ENCODE measurements at regions not wholly inside any gene's neighbourhood (a gene's known extent, or its start where the extent isn't known, plus 50 kb on each side); places are given as distances from the start of the nearest gene placed in this dataset.

GRCh38 chr6:99013661-99014060 lies 65.9 kb upstream of the FBXL4 start:
- TF ChIP-seq RAD21 (conservative IDR thresholded peaks at IDR 0.05) (no peak), EZH2 (IDR thresholded peaks at IDR 0.05; ENCODE audit: borderline replicate concordance, insufficient read depth, low read length, poor library complexity, severe bottlenecking) (no peak), CTCF (IDR thresholded peaks at IDR 0.05; ENCODE audit: poor library complexity, severe bottlenecking) (no peak), EP300 (conservative IDR thresholded peaks at IDR 0.05; ENCODE audit: poor library complexity, severe bottlenecking) (no peak), POLR2AphosphoS5 (IDR thresholded peaks at IDR 0.05) (no peak), TAF1 (IDR thresholded peaks at IDR 0.05; ENCODE audit: low read depth) (no peak), SMC3 (conservative IDR thresholded peaks at IDR 0.05; ENCODE audit: poor library complexity) (no peak), MXI1 (conservative IDR thresholded peaks at IDR 0.05; ENCODE audit: poor library complexity, severe bottlenecking) (no peak)
